Neural progenitor cell (in vitro differentiated cells): ENCODE measurements at regions not wholly inside any gene's neighbourhood (a gene's known extent, or its start where the extent isn't known, plus 50 kb on each side); places are given as distances from the start of the nearest gene placed in this dataset.

Source experiments
- CTCF ChIP-seq: fragments of 200-600 bp; sonication (generic); IDR thresholded peaks from 2 replicates; pipeline ENCODE4 v1.5.1; 2017; ENCODE audit warnings: antibody characterized with exemption, mild to moderate bottlenecking
- EZH2 ChIP-seq: fragments of 200-600 bp; sonication (generic); IDR thresholded peaks from 2 replicates; pipeline ENCODE4 v1.6.1; 2017; ENCODE audit warnings: antibody characterized with exemption, mild to moderate bottlenecking, moderate library complexity

- no peak for TF ChIP-seq CTCF
- TF ChIP-seq EZH2, result no peak
Measured at GRCh38 chr3:5918626-5919025, 731.1 kb downstream of the EDEM1 start.
